NT2/D1 (cell line): ENCODE measurements at regions not wholly inside any gene's neighbourhood (a gene's known extent, or its start where the extent isn't known, plus 50 kb on each side); places are given as distances from the start of the nearest gene placed in this dataset.
A peak's percentile ranks its signal among the peaks of the same experiment; 100 is the strongest.
"Not testable (repeated sequence)": the region's sequence is repeated elsewhere in the genome, so short reads cannot be mapped to it uniquely, and the experiment has no call there.

Source experiments
- DNase-seq: peaks from one replicate; pipeline ENCODE4 v3.0.0-alpha.2; 2011; ENCODE audit warnings: low read depth, low spot score
- H3K27me3 ChIP-seq: 2 replicates; pipeline ENCODE4 v1.6.0; 2011; ENCODE audit warnings: mild to moderate bottlenecking; ENCODE audit not compliant: insufficient read length, insufficient read depth
- H3K36me3 ChIP-seq: 2 replicates; pipeline ENCODE4 v1.6.1; 2011; ENCODE audit warnings: mild to moderate bottlenecking, low read length, mixed read lengths; ENCODE audit not compliant: insufficient read depth, insufficient read length
- H3K4me1 ChIP-seq: 2 replicates; pipeline ENCODE4 v1.5.1; 2011; ENCODE audit not compliant: insufficient read depth, insufficient read length
- H3K4me3 ChIP-seq: 2 replicates; pipeline ENCODE4 v1.5.1; 2011; ENCODE audit warnings: low read depth; ENCODE audit not compliant: insufficient read length
- H3K9ac ChIP-seq: 2 replicates; pipeline ENCODE4 v1.6.0; 2011; ENCODE audit warnings: low read depth; ENCODE audit not compliant: insufficient read length
- H3K9me3 ChIP-seq: 2 replicates; pipeline ENCODE4 v1.5.1; 2011; ENCODE audit warnings: mild to moderate bottlenecking, low read length; ENCODE audit not compliant: insufficient read depth
- SUZ12 ChIP-seq: IDR thresholded peaks from 2 replicates; pipeline ENCODE4 v1.6.1; 2011; ENCODE audit not compliant: insufficient read length, insufficient read depth; ENCODE audit errors: extremely low read depth
- YY1 ChIP-seq: IDR thresholded peaks from 2 replicates; pipeline ENCODE4 v1.6.1; 2011; ENCODE audit not compliant: insufficient read length, insufficient read depth
- ZNF274 ChIP-seq: IDR thresholded peaks from 2 replicates; pipeline ENCODE4 v1.6.1; 2011; ENCODE audit warnings: mild to moderate bottlenecking, low read depth, low read length

GRCh38 chr16:85225257-85225656, 113.0 kb upstream of the CIBAR2 start:
- DNase-seq: no peak
- Histone ChIP-seq H3K9ac (no peak overlapping the region), H3K4me1 (peaks cover 35% of the 10 kb centered on the region), H3K27me3 (no peaks in the 10 kb centered on the region), H3K9me3 (peaks cover 10% of the 10 kb centered on the region; the same call in 1 of the 2 replicates), H3K36me3 (peaks cover 8% of the 10 kb centered on the region), H3K4me3 (no peak overlapping the region)
- no peak for TF ChIP-seq YY1

DNA sequence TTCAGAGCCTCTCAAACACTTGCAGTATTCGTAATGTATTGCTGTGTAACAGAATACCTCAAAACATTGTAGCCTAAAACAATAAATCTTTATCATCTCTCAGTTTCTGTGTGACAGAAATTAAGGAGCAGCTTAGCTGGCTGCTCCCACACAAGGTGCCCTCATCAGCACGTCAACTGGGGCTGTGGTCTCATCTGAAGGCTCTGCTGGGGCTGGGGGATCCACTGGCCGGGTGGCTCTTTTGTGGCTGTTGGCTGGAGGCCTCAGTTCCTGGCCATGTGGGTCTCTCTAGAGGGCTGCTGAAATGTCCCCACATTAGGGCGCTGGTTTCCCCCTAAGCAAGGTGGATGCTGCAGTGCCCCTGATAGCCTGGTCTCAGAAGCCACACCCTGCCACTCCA, 113.4 kb upstream of the CIBAR2 start:
- no peak overlapping the region for H3K9ac ChIP-seq
- no peaks in the 10 kb centered on the region for H3K27me3 ChIP-seq
- H3K4me3 ChIP-seq: no peak overlapping the region
- peaks cover 8% of the 10 kb centered on the region for H3K36me3 ChIP-seq
- peaks cover 10% of the 10 kb centered on the region; the same call in 1 of the 2 replicates for H3K9me3 ChIP-seq
- no peak for DNase-seq
- no peak for TF ChIP-seq ZNF274
- TF ChIP-seq YY1: no peak
- no peak for TF ChIP-seq SUZ12
- H3K4me1 ChIP-seq: peaks cover 31% of the 10 kb centered on the region

DNA sequence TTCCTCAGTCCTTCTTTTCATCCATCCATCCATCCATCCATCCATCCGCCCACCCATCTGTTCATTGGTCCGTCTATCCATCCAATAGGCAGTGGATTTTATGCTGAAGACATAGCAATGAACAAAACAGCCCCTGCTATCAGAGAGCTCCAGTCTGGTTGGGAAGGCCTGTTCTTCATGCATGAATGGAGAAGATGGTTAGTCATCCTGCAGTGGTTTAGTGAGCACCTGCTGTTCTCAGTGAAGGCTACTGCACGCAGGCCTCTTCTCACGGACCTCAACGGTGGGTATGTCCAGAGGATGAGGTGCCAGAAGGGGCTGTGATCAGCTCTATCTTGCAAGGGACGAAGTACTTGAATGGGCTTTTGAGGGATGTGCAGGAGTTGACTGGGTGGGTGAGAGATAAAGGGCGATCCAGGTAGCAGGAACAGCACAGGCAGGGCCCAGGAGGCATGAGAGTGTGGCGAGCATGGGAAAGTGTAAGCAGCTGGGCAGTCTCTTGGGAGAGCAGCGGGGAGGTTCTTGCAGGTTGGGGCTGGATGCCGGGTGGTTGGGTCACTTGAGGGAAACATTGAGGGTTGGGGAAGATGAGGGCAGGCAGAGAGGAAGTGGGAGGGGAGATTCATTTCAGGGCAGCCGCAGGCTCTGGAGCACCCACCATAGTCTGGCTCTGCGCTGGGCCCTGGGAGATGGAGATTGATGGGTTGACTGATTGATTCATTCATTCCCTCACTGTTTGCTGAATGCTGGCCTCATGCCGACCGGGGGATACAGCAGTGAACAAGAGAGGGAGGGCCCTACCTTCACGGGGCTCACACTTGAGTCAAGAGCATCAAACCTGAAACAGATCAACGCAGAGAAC, 115.0 kb upstream of the CIBAR2 start:
- TF ChIP-seq SUZ12 (no peak), YY1 (no peak), ZNF274 (no peak)
- Histone ChIP-seq H3K4me3 (no peak overlapping the region), H3K9me3 (peaks cover 10% of the 10 kb centered on the region; the same call in 1 of the 2 replicates), H3K27me3 (no peaks in the 10 kb centered on the region), H3K36me3 (peaks cover 8% of the 10 kb centered on the region), H3K4me1 (peaks cover 20% of the 10 kb centered on the region), H3K9ac (peak overlapping the region; percentile 65)
- DNase-seq: no peak

DNA sequence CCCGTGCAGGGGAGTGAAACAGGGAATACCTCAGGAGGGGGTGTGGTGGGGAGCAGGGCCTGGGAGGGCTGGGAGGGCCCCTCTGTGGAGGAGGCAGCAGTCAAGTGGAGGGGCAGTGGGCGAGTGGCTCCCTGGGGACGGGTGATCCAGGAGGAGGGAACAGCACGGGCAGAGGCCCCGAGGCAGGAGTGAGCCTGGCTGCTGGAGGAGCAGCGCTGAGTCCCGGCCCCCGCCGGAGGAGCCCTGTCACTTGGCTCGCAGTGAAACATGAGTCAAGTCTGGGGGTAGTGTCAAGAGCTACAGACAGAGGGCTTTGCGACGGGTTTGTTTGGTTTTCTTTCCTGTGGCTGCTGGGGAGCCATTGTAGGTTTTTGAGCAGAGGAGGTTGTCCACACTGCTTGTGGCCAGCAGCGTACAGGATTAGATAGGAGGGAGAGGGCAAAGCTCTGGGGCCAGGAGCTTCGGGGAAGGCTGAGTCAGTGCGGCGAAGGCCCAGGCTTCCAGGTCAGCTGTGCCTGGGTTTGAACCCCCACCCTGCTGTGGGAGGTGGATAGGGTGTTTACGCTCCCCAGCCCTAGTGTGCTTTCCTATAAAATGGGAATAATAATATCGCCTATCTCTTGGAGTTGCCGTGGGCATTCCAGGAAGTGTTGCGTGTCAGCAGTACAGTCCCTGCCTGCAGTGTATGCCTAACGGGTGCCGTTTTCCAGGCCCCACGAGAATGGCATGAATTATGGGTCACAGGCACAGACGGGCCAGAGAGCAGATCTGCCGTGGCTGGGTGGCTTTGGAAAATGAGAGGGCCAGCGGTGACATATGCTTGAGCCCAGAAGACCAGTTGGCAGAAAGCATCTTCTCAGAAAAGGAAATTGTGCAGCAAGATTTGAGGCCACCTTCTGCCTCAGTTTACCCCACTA, 115.9 kb upstream of the CIBAR2 start:
- DNase-seq: no peak
- Histone ChIP-seq H3K36me3 (peaks cover 8% of the 10 kb centered on the region), H3K4me3 (no peak overlapping the region), H3K9me3 (peaks cover 10% of the 10 kb centered on the region; the same call in 1 of the 2 replicates), H3K4me1 (peaks cover 25% of the 10 kb centered on the region), H3K27me3 (no peaks in the 10 kb centered on the region), H3K9ac (peak overlapping the region; percentile 65)
- TF ChIP-seq SUZ12: no peak
- no peak for TF ChIP-seq ZNF274
- no peak for TF ChIP-seq YY1

GRCh38 chr16:85228970-85229430, 116.7 kb upstream of the CIBAR2 start:
- H3K4me3 ChIP-seq: no peak overlapping the region
- peaks cover 8% of the 10 kb centered on the region for H3K36me3 ChIP-seq
- H3K9ac ChIP-seq: no peak overlapping the region
- DNase-seq: no peak
- TF ChIP-seq SUZ12 (no peak), ZNF274 (no peak), YY1 (no peak)
- H3K4me1 ChIP-seq: peaks cover 30% of the 10 kb centered on the region
- peaks cover 10% of the 10 kb centered on the region; the same call in 1 of the 2 replicates for H3K9me3 ChIP-seq
- H3K27me3 ChIP-seq: no peaks in the 10 kb centered on the region

- peaks cover 8% of the 10 kb centered on the region for H3K36me3 ChIP-seq
- DNase-seq: no peak
- no peaks in the 10 kb centered on the region for H3K27me3 ChIP-seq
- TF ChIP-seq SUZ12: no peak
- TF ChIP-seq ZNF274: no peak
- no peak for TF ChIP-seq YY1
- no peak overlapping the region for H3K4me3 ChIP-seq
- peaks cover 35% of the 10 kb centered on the region for H3K4me1 ChIP-seq
- H3K9ac ChIP-seq: no peak overlapping the region
- H3K9me3 ChIP-seq: peaks cover 9% of the 10 kb centered on the region; the same call in 1 of the 2 replicates
Measured at GRCh38 chr16:85229869-85230462, 117.7 kb upstream of the CIBAR2 start.

DNA sequence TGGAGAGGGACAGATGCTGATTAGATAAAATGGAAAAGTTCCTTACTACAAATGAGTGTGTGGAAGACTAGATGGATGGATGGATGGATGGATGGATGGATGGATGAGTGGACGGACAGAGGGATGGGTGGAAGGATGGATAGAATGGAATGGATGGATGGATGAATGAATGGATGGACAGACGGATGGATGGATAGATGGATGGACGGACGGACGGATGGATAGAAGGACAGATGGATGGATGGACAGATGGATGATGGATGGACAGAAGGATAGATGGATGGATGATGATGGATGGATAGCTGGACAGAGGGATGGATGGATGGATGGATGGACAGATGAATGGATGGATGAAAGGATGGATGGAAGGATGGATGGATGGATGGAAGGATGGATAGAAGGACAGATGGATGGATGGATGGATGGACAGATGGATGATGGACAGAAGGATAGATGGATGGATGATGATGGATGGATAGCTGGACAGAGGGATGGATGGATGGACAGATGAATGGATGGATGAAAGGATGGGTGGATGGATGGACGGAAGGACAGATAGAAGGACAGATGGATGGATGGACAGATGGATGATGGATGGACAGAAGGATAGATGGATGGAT, 118.6 kb upstream of the CIBAR2 start:
- H3K36me3 ChIP-seq, H3K27me3 ChIP-seq, DNase-seq, H3K9ac ChIP-seq, H3K4me3 ChIP-seq, H3K9me3 ChIP-seq: not testable (repeated sequence)
- H3K4me1 ChIP-seq: peaks cover 35% of the 10 kb centered on the region
